IPS-20b (cell line): ENCODE measurements at regions not wholly inside any gene's neighbourhood (a gene's known extent, or its start where the extent isn't known, plus 50 kb on each side); places are given as distances from the start of the nearest gene placed in this dataset.
"Not testable (repeated sequence)": the region's sequence is repeated elsewhere in the genome, so short reads cannot be mapped to it uniquely, and the experiment has no call there.

Experiments
- H3K27ac ChIP-seq: one replicate; pipeline ENCODE4 v1.5.1; 2013; ENCODE audit warnings: low read length
- H3K27me3 ChIP-seq: 2 replicates; pipeline ENCODE4 v1.6.1; 2013; ENCODE audit warnings: mild to moderate bottlenecking, low read length, inconsistent platforms; ENCODE audit not compliant: insufficient read depth
- H3K36me3 ChIP-seq: 2 replicates; pipeline ENCODE4 v1.6.1; 2013; ENCODE audit warnings: low read depth, mild to moderate bottlenecking, inconsistent platforms, low read length, moderate library complexity; ENCODE audit not compliant: insufficient read depth
- H3K4me1 ChIP-seq: 2 replicates; pipeline ENCODE4 v1.6.1; 2013; ENCODE audit warnings: mild to moderate bottlenecking, control low read depth, inconsistent platforms, low read length, moderate library complexity; ENCODE audit not compliant: insufficient read depth
- H3K4me3 ChIP-seq: 2 replicates; pipeline ENCODE4 v1.5.1; 2013; ENCODE audit warnings: mild to moderate bottlenecking, low read length, inconsistent platforms
- H3K9ac ChIP-seq: 2 replicates; pipeline ENCODE4 v1.6.1; 2013; ENCODE audit warnings: low read depth, mild to moderate bottlenecking, inconsistent platforms, low read length, moderate library complexity
- H3K9me3 ChIP-seq: 2 replicates; pipeline ENCODE4 v1.6.1; 2013; ENCODE audit warnings: mild to moderate bottlenecking, low read depth, low read length, inconsistent platforms; ENCODE audit not compliant: insufficient read depth

DNA sequence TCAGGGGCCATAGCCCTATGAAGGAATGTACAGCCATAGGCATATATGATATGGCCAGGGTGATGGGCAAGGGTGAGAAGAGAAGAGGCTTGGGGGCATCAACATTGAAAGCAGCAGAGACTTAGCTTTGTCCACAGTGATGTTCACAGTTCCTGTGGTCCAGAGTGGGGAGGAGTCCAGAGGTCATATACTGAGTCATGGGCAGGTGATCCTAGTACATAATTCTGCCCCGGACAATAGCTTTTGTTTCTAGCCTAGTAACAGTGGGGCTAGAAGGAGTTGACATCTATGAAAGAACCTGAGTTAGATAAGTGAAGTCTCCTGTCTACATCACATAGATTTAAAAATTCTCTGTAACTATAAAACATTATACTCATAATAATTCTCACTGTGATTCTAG is 496.3 kb upstream of the TNP1 start:
- H3K27ac ChIP-seq: no peak overlapping the region
- H3K4me1 ChIP-seq: no peaks in the 10 kb centered on the region; the same call in none of the 2 replicates
- H3K27me3 ChIP-seq: no peaks in the 10 kb centered on the region

DNA sequence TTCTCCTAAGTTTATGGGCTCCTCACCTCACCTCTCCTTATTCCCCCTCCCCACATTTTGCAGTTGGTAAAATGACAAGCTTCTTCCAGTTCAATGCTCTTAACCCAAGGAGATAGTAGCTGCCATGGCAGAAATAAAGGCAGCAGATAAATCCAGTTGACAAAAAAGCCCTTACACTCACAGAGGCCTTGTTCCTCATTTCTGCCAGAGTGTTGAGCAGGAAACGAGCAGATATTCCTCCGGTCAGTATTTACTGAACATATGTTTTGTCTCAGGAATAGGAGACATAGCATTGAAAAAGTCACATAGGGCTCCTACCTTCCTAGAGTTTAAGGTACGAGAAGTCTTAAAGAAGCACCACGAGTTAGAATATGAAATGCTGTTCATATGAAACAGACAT is 493.7 kb upstream of the TNP1 start:
- Histone ChIP-seq H3K4me3 (no peak overlapping the region), H3K9me3 (no peaks in the 10 kb centered on the region), H3K36me3 (no peaks in the 10 kb centered on the region), H3K9ac (no peak overlapping the region), H3K4me1 (no peaks in the 10 kb centered on the region; the same call in none of the 2 replicates), H3K27ac (no peak overlapping the region), H3K27me3 (no peaks in the 10 kb centered on the region)

More for the DNA sequence above, 496.3 kb upstream of the TNP1 start:
- Histone ChIP-seq H3K9me3 (no peaks in the 10 kb centered on the region), H3K36me3 (no peaks in the 10 kb centered on the region), H3K4me3 (no peak overlapping the region), H3K9ac (no peak overlapping the region)

DNA sequence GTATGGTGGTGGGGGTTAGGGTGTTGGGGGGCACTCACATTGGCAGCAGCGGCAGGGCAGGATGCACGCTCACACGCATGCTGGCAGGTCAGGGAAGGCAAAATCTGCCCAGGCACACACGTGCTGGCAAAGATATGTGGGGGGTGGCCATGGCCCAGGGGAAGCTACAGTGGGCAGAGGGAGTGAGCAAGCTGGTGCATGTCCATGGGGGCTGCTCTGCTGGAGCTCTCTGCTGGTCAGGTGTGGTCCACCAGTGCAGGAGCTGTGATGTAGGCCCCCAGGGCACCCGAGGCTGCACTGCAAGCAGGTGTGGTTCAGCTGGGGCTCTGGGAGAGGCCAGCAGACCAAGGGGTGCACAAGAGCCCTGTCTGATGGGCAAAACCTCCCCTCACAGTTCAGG is 491.5 kb upstream of the TNP1 start:
- no peaks in the 10 kb centered on the region for H3K36me3 ChIP-seq
- H3K4me1 ChIP-seq: no peaks in the 10 kb centered on the region
- no peaks in the 10 kb centered on the region; the same call in 1 of the 2 replicates for H3K9me3 ChIP-seq
- no peak overlapping the region for H3K9ac ChIP-seq
- H3K27ac ChIP-seq: no peak overlapping the region
- no peak overlapping the region for H3K4me3 ChIP-seq
- no peaks in the 10 kb centered on the region for H3K27me3 ChIP-seq

DNA sequence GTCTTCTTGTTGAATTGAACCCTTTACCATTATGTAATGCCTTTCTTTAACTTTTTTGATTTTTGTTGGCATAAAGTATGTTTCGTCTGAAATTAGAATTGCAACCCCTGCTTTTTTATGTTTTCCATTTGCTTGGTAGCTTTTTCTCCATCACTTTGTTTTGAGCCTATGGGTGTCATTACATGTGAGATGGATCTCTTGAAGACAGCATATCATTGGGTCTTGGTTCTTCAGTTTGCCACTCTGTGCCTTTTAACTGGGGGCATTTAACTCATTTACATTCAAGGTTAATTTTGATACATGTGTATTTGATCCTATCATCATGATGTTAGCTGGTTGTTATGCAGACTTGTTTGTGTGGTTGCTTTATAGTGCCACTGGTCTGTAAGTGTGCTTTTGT is 489.4 kb upstream of the TNP1 start:
- Histone ChIP-seq H3K9ac (no peak overlapping the region), H3K27ac (no peak overlapping the region), H3K4me3 (no peak overlapping the region), H3K27me3 (no peaks in the 10 kb centered on the region), H3K36me3 (no peaks in the 10 kb centered on the region), H3K4me1 (no peaks in the 10 kb centered on the region), H3K9me3 (no peaks in the 10 kb centered on the region; the same call in 1 of the 2 replicates)

DNA sequence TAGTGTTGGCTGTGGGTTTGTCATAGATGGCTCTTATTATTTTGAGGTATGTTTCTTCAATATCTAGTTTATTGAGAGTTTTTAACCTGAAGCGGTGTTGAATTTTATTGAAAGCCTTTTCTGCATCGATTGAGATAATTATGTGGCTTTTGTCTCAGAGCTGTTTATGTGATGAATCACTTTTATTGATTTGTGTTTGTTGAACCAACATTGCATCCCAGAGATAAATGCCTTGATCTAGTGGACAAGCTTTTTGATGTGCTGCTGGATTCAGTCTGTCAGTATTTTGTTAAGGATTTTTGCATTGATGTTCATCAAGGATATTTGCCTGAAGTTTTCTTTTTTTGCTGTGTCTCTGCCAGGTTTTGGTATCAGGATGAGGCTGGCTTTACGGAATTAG is 487.8 kb upstream of the TNP1 start:
- H3K4me1 ChIP-seq, H3K9me3 ChIP-seq, H3K9ac ChIP-seq, H3K27ac ChIP-seq, H3K27me3 ChIP-seq, H3K36me3 ChIP-seq, H3K4me3 ChIP-seq: not testable (repeated sequence)

DNA sequence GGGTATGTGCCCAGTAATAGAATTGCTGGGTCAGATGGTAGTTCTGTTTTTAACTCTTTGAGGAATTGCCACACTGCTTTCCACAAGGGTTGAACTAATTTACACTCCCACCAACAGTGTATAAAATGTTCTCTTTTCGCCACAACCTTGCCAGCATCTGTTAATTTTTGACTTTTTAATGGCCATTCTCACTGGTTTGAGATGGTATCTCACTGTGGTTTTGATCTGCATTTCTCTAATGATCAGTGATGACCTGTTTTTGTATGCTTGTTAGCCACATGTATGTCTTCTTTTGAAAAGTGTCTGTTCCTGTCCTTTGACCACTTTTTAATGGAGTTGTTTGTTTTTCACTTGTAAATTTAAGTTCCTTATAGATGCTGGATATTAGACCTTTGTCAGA is 486.2 kb upstream of the TNP1 start:
- not testable (repeated sequence) for H3K27ac ChIP-seq, H3K4me3 ChIP-seq, H3K4me1 ChIP-seq, H3K9ac ChIP-seq, H3K36me3 ChIP-seq, H3K27me3 ChIP-seq, H3K9me3 ChIP-seq

DNA sequence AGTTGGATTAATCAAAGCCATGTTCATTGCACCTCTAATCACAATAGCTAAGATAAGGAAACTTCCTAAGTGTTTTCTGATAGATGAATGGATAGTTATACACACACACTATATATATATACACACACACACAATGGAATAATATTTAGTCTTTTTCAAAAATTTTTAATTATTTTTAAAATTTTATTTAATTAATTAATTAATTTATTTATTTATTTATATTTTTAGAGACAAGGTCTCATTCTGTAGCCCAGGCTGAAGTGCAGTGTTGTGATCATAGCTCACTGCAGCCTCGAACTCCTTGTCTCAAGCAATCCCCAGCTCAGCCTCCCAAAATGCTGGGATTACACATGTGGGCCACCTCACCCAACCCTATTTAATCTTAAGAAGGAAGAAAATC is 481.0 kb upstream of the TNP1 start:
- Histone ChIP-seq H3K4me3 (no peak overlapping the region), H3K27ac (no peak overlapping the region), H3K36me3 (no peaks in the 10 kb centered on the region), H3K4me1 (no peaks in the 10 kb centered on the region; the same call in 1 of the 2 replicates), H3K27me3 (no peaks in the 10 kb centered on the region), H3K9me3 (no peaks in the 10 kb centered on the region), H3K9ac (no peak overlapping the region)

DNA sequence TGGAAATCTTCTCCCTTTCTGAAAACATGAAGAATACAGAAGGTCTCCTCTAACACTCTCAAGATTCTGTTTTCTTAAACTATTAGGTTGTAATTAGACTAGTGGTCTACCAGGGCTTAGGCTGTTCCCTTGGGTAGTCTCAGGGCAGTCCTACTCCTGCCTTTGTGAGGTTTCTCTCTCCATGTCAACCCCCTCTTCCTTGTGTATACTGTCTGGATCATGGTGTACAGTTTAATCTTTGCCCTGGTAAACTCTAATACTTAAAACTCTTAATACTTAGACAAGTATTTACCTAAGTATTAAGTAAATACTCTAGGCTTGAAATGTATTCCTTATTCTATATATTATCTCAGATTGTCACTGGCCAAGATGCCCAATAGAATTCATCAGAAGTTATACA is 480.3 kb upstream of the TNP1 start:
- Histone ChIP-seq H3K36me3 (no peaks in the 10 kb centered on the region), H3K27ac (no peak overlapping the region), H3K9me3 (no peaks in the 10 kb centered on the region), H3K4me1 (no peaks in the 10 kb centered on the region; the same call in 1 of the 2 replicates), H3K9ac (no peak overlapping the region), H3K4me3 (no peak overlapping the region), H3K27me3 (no peaks in the 10 kb centered on the region)

DNA sequence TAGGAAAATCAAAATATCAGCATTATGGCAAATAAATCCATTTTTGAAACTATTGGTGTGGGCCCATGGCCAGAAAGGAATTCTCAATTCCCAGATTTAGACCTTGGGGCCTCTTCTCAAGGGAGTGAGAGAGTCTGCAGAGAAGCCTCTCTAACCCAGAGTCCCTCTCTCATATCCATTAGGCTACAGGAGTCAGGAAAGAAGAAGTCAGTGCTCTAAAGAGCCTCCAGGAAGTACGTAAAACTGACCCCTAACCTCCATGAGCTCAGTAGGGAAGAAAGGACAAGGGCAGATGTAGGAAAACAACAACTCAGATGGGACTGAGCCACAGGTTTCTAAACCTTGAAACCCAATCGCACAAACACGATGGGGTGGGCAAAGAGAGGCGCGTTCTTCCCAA is 479.9 kb upstream of the TNP1 start:
- H3K9ac ChIP-seq: no peak overlapping the region
- H3K9me3 ChIP-seq: no peaks in the 10 kb centered on the region
- H3K4me3 ChIP-seq: no peak overlapping the region
- H3K36me3 ChIP-seq: no peaks in the 10 kb centered on the region
- H3K27ac ChIP-seq: no peak overlapping the region
- no peaks in the 10 kb centered on the region for H3K27me3 ChIP-seq
- no peaks in the 10 kb centered on the region; the same call in 1 of the 2 replicates for H3K4me1 ChIP-seq

DNA sequence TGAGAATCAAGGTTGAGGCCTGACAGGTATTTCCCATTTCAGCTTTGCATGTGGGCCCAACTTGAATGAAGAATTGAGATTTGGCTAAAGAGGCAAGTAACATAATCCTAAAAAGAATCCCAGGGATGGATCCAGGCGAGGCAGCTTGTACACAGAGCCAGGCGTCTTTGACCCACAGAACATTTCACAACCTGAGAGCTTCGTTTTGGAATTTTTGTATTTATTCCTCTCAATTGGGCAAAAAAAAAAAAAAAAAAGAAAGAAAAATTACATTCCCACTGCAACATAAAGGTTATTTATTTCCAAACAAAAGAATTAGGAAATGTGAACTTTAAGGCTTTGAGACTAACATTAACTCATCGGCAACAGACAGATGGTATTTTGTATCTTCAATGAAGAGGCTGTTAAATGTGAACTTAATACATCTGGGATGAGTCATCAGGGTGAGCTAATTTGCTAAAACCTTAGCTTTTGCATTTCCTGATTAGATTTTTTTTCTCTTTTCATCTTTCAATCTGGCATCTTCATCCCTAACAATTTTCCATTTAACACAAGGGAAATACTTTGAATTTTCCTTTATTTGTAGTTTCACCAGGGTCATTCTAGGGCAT is 478.5 kb upstream of the TNP1 start:
- no peak overlapping the region for H3K9ac ChIP-seq
- no peaks in the 10 kb centered on the region for H3K27me3 ChIP-seq
- H3K4me1 ChIP-seq: no peaks in the 10 kb centered on the region; the same call in 1 of the 2 replicates
- no peak overlapping the region for H3K4me3 ChIP-seq
- no peak overlapping the region for H3K27ac ChIP-seq
- no peaks in the 10 kb centered on the region for H3K9me3 ChIP-seq
- no peaks in the 10 kb centered on the region for H3K36me3 ChIP-seq

DNA sequence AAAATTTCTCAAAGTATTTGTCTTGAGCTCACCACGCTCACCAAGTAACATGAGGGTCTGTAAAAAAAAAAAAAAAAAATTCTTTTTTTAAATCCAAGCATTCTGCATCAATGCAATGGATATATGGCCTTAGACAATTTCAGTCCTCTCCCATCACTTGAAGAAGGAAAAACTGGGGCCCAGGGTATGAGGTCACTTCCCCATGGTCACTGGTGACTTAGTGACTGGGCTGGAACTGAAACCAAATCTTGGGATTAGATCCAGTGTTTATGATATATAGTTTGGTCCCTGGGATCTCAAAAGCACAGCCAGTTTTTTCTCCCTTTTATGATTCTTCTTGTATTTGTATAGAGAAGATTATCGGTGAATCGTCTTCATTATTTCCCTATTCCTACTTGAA is 477.9 kb upstream of the TNP1 start:
- Histone ChIP-seq H3K4me1 (peaks cover 3% of the 10 kb centered on the region; the same call in 1 of the 2 replicates), H3K27me3 (no peaks in the 10 kb centered on the region), H3K36me3 (no peaks in the 10 kb centered on the region), H3K9ac (no peak overlapping the region), H3K9me3 (no peaks in the 10 kb centered on the region), H3K4me3 (no peak overlapping the region), H3K27ac (no peak overlapping the region)

DNA sequence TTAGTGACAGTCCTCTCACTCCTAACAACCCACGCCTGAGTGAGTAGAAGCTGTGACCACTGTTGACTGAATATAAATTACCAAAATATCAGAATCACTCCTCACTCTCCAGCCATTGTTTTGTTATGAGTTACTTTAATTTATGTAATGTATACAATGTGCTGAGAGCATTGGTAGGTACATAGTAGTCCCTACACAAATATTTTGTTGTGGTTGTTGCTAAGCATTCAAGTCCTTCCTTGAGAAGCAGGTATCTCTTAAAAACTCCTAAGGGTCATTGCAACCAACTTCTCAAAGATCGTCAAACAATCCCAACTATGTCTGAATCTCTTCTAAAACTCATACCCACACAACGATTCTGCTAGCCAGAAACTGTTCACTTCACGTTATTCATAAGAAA is 476.8 kb upstream of the TNP1 start:
- H3K27ac ChIP-seq: no peak overlapping the region
- H3K4me3 ChIP-seq: no peak overlapping the region
- peaks cover 7% of the 10 kb centered on the region for H3K4me1 ChIP-seq
- no peaks in the 10 kb centered on the region for H3K27me3 ChIP-seq
- no peaks in the 10 kb centered on the region for H3K36me3 ChIP-seq
- no peaks in the 10 kb centered on the region for H3K9me3 ChIP-seq
- no peak overlapping the region for H3K9ac ChIP-seq
